Stomach (tissue), 4 donors: ENCODE measurements at regions not wholly inside any gene's neighbourhood (a gene's known extent, or its start where the extent isn't known, plus 50 kb on each side); places are given as distances from the start of the nearest gene placed in this dataset.

Source experiments
- CTCF ChIP-seq, 7 experiments: fragments of 450-650 bp in 4 of 7; fragments of 200-600 bp in 3 of 7; sonication (generic) in 3 of 7; IDR thresholded peaks; one replicate each; pipeline ENCODE4 v1.5.1; 2016 to 2019; ENCODE audit warnings: antibody characterized with exemption in 7 of 7, control low read depth in 2 of 7, mild to moderate bottlenecking in 1 of 7
- EP300 ChIP-seq: sonication (generic); formaldehyde crosslinking; IDR thresholded peaks from one replicate; pipeline ENCODE4 v1.6.1; 2017; ENCODE audit warnings: antibody characterized with exemption
- POLR2A ChIP-seq, 4 donors: fragments of 450-650 bp; IDR thresholded peaks; one replicate each; pipeline ENCODE4 v1.6.1; 2016; ENCODE audit warnings: antibody characterized with exemption in 4 of 4, control low read depth in 2 of 4, mild to moderate bottlenecking in 1 of 4, moderate library complexity in 1 of 4

- TF ChIP-seq CTCF (IDR thresholded peaks at IDR 0.05) (no peak), EP300 (no peak), POLR2A (IDR thresholded peaks at IDR 0.05) (no peak)
Observed at GRCh38 chr12:43052441-43052840, 462.9 kb upstream of the PRICKLE1 start.
